ENCODE measurements at regions not wholly inside any gene's neighbourhood (a gene's known extent, or its start where the extent isn't known, plus 50 kb on each side); places are given as distances from the start of the nearest gene placed in this dataset.

DNA sequence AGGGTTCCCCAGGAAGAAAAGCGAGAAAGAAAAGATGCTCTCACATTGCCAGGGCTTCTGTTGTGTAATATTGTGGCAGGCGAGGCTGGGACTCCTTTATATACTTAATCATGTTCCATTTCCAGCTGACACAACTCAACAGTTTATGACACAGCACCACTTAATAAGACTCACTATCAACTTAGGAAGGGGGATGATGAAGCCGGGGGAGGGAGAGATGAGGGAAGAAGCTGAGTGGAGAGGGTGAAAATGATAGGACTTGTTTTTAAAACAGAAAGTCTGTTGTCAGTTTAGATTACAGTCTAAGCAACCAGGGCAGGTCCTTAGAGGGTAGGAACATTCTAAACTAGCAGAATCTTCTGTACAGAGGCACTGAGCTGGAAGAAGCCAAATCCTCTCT lies 397.0 kb downstream of the NXPE2 start:
- Histone ChIP-seq H3K27me3 (peaks cover 25% of the 10 kb centered on the region), H3K27ac (no peak overlapping the region), H3K4me1 (no peaks in the 10 kb centered on the region), H3K4me3 (no peak overlapping the region), H3K9me3 (no peaks in the 10 kb centered on the region), H3K36me3 (no peaks in the 10 kb centered on the region)
- no peak for ATAC-seq
- 49 to 55% methylated on average over 2 to 3 of the region's 3 CpGs for WGBS, 2 donors (ENCODE audit: low coverage in 1 of 2)
- TF ChIP-seq EP300 (IDR thresholded peaks at IDR 0.05) (no peak), POLR2AphosphoS5 (IDR thresholded peaks at IDR 0.05) (no peak), POLR2A (IDR thresholded peaks at IDR 0.05) (no peak)
- TF ChIP-seq, protein P1, sequence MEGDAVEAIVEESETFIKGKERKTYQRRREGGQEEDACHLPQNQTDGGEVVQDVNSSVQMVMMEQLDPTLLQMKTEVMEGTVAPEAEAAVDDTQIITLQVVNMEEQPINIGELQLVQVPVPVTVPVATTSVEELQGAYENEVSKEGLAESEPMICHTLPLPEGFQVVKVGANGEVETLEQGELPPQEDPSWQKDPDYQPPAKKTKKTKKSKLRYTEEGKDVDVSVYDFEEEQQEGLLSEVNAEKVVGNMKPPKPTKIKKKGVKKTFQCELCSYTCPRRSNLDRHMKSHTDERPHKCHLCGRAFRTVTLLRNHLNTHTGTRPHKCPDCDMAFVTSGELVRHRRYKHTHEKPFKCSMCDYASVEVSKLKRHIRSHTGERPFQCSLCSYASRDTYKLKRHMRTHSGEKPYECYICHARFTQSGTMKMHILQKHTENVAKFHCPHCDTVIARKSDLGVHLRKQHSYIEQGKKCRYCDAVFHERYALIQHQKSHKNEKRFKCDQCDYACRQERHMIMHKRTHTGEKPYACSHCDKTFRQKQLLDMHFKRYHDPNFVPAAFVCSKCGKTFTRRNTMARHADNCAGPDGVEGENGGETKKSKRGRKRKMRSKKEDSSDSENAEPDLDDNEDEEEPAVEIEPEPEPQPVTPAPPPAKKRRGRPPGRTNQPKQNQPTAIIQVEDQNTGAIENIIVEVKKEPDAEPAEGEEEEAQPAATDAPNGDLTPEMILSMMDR (IDR thresholded peaks at IDR 0.05), result no peak

DNA sequence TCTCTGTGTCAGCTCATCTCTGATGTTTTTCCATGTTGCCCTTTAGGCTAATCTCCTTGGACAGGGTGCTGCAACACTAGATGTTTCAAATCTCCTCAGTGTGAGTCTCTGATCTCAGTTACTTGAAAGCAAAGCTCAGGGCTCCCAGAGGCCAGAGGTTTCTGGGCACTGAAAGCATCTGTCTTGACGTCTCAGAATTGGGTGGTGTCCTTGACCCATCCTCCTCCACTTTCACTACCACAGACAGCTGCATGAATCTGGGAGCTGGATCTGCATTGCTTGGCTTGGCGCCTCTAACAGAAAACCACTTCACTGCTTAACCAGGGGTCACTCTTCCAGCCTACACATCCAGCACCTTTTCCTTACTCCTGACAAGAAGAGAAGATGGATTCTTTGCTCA lies 399.4 kb downstream of the NXPE2 start:
- no CpG with 5 or more reads among the region's 2 CpGs for WGBS, 2 donors (ENCODE audit: low coverage in 1 of 2)
- no peak for ATAC-seq
- TF ChIP-seq, protein P1 (IDR thresholded peaks at IDR 0.05), result no peak

DNA sequence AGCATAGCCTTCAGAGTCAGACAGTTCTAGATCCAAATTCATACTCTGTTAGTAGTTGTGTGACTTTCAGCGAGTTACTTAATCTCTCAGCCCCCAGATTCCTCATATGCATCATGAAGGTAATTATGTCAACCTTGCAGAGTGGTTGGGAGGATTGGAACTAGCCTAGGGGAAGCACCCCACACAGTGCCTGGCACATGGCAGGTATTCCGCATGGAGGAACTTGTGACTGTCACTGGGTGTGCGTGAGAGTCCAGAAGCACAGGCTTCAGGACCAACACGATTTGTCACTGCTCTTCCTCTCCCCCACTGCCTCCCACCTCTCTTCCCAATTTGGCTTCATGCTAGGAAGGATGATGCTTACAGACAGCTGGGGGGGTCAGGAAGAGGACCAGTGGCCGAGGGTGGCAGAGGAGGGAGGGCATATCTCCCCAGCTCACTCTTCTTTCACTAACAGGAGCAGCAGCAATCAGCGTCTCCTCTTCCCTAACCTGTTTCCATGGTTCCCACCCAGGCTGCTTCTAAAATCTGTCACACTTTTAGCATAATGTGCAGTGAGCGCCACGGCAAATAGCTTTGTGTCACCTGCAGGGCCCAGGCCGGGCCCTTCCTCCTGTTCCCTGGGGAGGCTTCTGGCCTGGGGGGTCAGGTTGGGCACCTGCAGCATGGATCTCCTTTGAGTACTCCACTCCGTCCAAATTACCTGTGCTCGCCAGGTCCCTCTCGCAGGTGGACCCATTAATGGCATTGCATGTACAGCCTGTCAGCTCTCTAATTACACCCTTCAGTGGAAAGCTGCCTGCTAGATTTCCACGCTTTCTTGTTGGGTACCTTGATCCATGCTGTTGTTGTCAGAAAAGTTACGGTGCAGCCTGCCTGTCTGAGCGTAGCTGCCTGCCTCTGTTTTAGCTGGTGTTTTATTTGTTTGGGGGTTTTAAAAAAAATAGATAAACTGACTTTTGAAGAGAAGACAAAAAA lies 400.4 kb downstream of the NXPE2 start:
- WGBS, 2 donors (ENCODE audit: low coverage in 1 of 2), result 66 to 79% methylated on average over 7 to 9 of the region's 15 CpGs
- Histone ChIP-seq H3K9me3 (no peaks in the 10 kb centered on the region), H3K36me3 (no peaks in the 10 kb centered on the region), H3K27ac (no peak overlapping the region), H3K27me3 (peaks cover 31% of the 10 kb centered on the region), H3K4me1 (no peaks in the 10 kb centered on the region), H3K4me3 (no peak overlapping the region)
- TF ChIP-seq POLR2A (IDR thresholded peaks at IDR 0.05) (no peak), EP300 (IDR thresholded peaks at IDR 0.05) (no peak), POLR2AphosphoS5 (IDR thresholded peaks at IDR 0.05) (no peak)
- TF ChIP-seq, protein P1 (IDR thresholded peaks at IDR 0.05), result no peak
- ATAC-seq, result no peak

More for the DNA sequence above, 399.4 kb downstream of the NXPE2 start:
- Histone ChIP-seq H3K4me1 (no peaks in the 10 kb centered on the region), H3K4me3 (no peak overlapping the region), H3K36me3 (no peaks in the 10 kb centered on the region), H3K27me3 (peaks cover 25% of the 10 kb centered on the region), H3K9me3 (no peaks in the 10 kb centered on the region), H3K27ac (no peak overlapping the region)

DNA sequence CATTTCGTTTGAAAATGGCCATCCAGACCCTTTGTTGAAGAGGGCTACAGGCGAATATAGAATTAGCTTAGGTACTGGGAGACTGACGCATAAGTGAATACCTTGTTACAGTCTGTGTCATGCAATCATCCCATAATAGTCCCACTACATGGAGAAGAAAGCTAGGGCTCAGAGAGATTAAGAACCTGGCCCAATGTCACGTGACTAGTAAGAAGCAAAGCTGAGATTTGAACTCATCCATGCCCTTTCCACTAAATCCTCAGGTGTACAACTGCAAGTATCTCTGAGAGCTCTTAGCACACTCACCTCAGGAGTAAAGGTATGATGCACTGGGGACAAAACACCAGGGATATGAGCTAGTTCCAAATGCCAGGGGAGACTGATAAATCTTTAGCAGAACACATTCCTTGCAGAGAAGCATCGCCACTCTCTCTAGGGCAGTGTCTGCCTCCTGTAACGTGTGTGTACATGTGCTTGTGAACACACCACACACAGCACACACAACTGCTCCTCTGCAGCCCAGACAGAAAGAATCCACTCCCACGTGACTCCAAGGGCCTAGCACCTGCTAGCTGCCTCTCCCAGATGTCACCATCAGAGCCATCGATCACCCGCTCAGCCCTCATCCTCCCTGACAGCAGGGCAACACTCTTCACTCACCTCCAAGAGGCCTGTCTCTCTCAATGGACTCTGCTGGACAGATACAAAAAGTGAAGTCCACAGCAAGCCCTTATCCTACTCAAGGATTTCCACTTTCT lies 402.8 kb downstream of the NXPE2 start:
- 84 to 85% methylated on average over 4 to 6 of the region's 9 CpGs for WGBS, 2 donors (ENCODE audit: low coverage in 1 of 2)
- no peak overlapping the region for H3K4me3 ChIP-seq
- no peak for ATAC-seq
- H3K9me3 ChIP-seq, result no peaks in the 10 kb centered on the region
- H3K27ac ChIP-seq, result no peak overlapping the region
- H3K27me3 ChIP-seq, result peaks cover 34% of the 10 kb centered on the region
- no peaks in the 10 kb centered on the region for H3K36me3 ChIP-seq
- no peaks in the 10 kb centered on the region for H3K4me1 ChIP-seq
- no peak for TF ChIP-seq POLR2A (IDR thresholded peaks at IDR 0.05)
- no peak for TF ChIP-seq POLR2AphosphoS5 (IDR thresholded peaks at IDR 0.05)
- no peak for TF ChIP-seq EP300 (IDR thresholded peaks at IDR 0.05)
- TF ChIP-seq, protein P1 (IDR thresholded peaks at IDR 0.05), result no peak
